Islet precursor cell (in vitro differentiated cells): ENCODE measurements at regions not wholly inside any gene's neighbourhood (a gene's known extent, or its start where the extent isn't known, plus 50 kb on each side); places are given as distances from the start of the nearest gene placed in this dataset.
"Not testable (repeated sequence)": the region's sequence is repeated elsewhere in the genome, so short reads cannot be mapped to it uniquely, and the experiment has no call there.

Experiments
- DNase-seq: peaks from one replicate; pipeline ENCODE4 v3.0.0-alpha.2; 2018

DNA sequence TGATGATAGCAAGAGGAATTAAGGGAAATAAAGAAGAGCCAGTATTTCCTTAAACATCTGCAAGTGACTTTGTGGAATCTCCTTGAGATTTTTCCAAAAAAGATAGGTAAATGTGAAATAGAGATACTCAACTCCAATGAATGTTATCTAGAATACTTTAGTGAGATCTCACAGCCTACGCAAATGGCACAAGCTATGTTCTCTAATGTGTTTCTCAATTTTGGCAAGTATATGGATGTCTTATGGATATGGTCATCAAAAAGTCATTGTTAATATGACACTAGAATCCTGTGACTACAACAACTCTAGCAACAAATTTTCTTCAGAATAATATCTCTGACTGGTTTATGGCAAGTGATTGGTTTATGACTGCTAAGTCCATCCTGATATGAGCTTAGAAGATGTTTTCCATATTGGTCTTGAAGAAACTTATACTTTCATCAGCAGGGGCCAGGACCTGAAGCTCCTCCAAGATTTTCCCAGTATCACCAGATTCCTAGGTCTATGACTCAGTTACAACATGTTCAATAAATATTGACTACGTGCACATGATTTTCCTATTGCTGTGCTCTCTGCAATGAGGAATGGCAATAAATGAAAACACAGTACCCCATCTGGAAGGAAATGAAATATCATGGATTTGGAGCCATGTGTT lies 170.9 kb upstream of the THBS1 start:
- DNase-seq, result no peak

DNA sequence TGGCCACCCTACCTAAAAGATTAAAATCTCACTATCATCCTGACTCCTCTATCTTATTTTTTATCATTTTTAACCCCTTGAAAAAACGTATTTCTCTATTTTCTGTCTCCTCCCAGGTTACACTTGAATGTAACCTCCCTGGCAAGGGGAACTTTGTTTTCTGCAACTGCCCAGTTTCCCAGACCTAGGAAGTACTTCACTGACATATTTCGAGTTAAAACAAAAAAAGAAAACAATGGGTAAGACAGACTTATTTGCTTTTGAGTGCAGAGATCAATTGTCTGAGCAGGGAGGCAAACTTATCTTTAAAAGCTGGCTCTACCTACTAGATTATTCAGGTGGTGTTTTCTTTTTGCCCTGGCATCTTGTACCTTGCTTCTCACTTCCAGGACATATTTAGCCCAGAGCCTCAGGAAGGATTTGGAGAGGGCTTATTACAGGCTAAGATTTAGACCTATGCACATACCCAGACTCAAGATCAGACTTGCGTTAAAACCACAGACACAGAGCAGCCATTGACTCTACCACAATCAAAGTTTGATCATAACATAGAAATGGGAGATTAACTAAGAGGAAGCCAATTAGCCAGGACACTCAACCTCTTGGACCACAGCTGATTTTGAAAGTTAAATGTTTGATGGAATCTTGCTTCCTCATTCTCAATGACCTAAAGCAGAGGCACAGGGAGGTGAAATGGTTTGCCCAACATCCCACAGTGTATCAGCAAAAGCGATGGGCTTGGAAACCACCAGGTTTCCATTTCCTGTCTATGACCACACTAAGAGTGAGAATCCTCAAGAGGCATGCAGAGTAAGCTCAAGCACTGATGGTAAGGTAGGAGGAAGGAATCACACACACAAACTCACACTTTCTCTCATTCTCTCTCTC lies 169.5 kb upstream of the THBS1 start:
- no peak for DNase-seq

DNA sequence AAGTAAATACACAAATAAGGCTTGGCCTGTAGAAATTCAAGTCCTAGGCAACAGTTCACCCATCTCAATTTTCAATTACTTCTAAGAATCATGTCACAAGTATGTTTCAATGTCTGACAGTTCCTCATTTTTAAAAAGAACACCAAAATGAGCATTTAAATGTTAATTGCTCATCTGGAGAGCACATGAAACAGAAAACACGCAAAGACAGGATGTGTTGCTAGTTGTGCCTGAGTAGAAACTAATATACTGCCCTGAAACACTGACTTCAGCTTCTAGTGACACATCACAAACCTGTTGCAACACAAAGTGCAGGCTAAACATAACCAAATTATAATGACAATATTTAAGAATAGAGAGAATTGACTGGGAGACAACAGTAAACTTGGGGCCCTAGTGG lies 167.3 kb upstream of the THBS1 start:
- DNase-seq, result no peak

DNA sequence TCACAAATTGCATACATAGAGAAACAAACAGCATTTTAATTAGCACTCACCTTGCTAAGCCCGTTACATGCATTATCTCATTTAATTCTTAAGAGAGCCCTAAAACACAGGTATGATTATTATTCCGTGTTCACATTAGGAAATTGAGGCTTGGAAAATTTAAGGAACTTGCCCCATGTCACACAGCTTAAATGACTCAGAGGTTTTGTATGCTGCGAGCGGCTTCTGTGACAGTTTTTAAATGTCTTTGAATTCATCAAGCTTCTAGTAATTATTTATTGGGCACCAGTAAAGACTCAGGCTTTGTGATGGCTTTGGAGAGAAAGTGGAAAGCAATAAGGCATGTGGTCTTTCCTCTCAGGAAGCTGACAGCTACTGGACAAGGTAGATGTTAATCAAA lies 166.7 kb upstream of the THBS1 start:
- no peak for DNase-seq

DNA sequence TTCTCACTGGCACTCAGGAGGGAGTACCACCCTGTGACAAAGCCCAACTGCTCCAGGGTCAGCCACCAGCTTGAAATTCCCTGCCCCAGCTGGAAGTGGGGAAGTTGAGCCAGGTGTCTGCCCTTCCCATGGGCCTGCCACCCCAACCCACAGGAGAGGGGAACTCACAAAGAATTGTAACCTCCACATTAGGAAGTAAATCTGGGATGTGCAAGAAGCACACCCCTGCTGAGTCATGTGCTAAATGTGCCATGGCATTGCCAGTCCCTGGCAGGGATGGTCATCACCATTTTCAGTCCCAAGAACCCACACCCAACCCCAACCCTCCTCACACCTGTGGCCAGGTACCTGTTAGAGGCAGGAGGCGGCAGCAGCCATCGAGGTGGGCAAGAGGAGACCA lies 165.2 kb upstream of the THBS1 start:
- no peak for DNase-seq

DNA sequence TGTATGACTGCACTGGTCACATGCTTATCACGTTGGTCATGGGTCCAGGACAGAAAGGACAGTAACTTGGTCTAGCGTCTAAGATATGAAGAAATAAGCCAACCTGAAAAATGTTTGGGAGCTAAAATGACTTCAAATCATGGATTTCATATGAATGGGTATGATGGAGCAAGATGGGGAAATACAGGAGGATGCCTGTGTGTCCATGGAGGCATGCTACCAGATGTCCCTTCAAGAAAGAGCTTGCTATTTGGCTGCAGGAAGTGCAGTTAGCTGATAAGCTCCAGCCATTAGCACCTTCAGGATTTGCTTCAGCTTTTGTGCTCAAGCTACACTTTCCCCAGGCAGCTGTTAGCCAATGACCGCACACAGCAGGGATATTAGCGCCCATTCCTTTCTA lies 164.6 kb upstream of the THBS1 start:
- DNase-seq, result no peak

DNA sequence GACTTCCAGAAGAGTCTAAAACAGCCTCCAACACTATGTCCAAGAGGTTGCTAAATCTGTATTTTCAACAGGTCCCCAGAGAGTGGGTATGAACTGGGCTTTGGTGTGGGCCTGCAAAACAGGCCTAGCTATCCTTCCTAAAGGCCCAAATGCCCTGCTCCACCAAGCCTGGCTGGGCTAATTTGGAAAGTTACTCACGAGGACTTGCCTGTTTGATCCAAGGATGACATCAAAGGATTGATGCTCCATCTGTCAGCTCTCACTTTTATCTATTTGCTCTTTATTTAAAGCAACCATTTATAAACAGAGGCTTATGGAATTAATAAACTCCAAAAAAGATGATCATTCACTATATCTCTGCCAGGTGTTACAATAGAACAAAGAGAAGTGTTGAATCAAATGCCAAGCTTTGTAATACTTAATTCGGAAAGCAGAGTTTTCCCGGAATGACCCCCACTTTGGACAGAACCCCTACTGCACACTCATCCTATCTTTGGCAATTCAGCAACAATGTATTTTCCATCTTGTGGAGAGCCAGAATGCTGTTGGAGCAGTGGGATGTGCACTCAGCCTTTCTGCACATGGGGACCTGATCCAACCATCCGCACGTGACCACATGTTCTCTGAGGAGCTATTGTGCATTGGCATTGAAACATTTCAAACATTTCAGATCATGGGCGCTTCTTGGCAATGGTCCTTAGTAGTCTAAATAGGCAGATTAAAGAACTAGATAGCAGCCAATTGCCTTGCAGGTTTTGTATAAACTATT lies 163.3 kb upstream of the THBS1 start:
- no peak for DNase-seq

DNA sequence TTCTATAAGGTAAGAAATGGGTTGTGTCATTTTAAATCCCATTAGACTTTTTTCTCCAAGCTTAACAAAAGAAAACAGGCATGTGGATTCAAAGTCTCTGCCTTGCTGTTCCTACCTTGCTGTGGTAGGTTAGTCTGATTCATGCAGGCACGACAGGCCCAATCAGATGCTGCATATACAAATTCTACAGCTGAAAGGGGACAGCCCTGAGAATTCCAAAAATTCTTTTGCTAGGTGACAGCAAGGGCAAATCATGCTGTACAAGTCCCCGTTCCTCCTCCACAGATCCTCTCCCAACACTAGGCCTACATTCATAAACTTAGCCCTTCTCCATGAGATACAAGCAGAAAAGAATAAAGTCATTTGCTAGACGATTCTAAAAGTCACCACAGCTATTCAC lies 161.2 kb upstream of the THBS1 start:
- no peak for DNase-seq

DNA sequence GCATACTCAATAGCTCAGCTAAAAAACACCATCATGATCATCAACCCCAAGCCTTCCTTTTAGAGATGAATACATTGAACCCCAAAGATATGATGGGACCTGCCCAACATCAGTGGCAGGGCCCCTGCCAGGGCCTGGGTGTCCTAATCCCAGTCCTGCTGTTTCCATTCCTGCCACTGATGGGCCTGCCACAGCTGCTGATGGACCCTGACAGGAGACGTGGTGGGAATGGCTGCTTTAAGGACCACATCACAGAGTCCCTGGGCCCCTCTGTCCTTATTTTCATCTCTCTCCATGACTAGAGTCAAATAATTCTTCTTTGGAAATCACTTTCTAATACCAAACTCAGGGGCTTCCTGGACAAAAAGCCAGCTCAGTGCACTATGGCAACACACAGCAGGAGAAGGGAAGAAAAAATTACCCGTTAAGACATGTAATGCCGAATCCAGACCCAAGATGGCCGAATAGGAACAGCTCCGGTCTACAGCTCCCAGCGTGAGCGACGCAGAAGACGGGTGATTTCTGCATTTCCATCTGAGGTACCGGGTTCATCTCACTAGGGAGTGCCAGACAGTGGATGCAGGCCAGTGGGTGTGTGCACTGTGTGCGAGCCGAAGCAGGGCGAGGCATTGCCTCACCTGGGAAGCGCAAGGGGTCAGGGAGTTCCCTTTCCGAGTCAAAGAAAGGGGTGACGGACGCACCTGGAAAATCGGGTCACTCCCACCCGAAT lies 160.6 kb upstream of the THBS1 start:
- DNase-seq, result not testable (repeated sequence)

DNA sequence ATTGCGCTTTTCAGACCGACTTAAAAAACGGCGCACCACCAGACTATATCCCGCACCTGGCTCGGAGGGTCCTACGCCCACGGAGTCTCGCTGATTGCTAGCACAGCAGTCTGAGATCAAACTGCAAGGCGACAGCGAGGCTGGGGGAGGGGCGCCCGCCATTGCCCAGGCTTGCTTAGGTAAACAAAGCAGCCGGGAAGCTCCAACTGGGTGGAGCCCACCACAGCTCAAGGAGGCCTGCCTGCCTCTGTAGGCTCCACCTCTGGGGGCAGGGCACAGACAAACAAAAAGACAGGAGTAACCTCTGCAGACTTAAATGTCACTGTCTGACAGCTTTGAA lies 160.1 kb upstream of the THBS1 start:
- not testable (repeated sequence) for DNase-seq

DNA sequence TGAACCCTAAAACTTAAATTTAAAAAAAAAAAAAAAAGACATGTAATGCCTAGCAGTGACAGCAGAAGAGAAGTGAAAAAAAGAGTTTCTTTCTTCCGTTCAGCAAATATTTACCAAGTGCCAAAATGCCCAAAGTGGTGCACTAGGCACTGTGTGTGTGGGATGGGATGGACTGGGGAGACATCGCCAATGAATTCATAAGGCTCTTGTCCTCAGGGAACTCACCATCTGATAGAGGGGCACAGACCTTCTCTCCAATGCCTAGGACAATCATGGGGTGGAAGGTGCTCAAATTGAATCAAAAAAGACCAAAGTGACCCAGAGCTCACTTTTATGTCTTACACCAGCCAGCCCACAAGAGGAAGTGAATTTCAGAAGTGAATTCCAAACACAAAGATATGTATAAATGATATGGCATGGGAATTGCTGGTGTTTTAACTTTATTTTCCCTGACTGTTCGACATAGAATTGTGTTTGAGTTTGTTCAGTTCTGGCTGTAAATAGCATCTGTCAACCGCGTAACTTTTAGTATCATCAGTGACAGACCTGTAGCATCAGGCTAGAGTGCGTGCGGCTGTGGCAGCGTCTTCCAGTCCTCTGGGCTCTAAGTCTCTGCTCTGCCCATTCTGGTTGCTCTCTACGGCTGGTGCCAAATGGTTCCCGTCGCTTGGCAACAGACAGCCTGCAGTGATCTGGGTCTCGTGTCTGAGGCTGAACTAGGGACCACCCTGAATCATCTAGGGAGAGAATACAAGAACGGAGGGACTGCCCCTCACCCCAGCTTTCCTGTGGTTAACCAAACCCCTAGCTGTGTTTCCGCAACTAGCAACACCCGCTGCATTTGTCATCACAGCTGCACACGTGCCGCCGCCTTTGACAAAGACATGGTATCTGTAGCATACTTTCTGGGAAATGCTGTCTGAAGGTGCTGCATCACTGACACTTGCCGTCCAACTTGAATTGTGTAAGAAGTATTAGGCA lies 154.0 kb upstream of the THBS1 start:
- DNase-seq, result no peak

DNA sequence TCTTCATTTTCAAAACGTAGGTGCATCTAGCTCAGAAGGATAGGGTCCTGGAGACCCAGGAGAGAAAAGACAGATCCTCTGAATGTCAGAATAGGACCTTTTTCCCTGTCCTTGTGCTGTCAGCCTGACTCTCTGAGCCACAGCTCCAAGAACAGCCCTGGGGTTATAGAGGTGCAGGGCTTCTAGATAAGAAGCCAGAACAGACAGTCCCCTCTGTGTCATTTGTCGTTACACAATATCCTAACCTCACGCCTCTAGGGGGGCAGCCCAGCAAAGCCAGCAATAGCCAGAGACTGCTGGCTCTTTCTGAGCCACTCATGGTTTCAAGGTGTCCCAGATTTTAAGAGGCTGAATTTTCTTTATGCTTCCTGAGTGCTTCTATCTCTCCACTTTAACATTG lies 153.2 kb upstream of the THBS1 start:
- DNase-seq, result peak; percentile 65

DNA sequence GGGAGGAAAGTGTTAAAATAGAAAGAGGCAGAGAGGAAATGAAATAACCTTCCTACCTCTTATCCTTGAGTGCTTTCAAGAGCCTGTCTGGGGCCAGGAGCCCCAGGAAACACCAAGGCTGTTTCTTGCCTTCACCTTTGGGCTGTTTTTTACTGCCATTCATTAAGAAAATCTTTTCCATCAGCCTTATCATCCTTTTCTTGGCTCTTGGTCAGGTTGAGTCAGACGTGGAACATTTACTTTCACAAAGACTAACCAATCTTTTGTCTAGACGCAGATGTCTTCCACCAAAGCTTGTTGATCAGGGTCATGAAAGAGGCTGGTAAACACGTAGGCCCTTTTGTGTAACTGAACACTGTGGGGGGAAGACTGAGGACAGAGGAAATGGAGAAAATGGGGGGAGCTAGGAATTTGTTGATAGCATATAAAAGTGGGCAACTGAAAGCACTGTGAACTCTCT lies 151.0 kb upstream of the THBS1 start:
- no peak for DNase-seq

DNA sequence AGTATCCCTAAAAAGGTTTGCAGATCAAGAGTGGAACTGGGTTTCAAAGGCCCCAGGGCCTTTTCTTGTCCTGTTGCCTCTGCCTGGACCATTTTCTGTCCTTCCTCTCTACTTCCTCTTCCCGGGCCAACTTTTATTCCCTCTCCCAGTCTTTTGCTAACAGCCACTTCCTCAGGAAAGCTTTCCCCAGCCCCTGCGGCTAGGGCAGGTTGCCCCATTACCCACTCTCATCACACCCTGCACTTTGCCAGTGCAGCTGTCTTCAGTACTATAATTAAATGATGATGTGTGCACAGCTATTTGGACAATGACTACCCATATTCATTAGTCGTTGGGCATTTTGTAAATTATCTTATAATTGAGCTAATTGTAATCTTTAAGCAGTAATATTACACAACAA lies 150.5 kb upstream of the THBS1 start:
- DNase-seq, result no peak

DNA sequence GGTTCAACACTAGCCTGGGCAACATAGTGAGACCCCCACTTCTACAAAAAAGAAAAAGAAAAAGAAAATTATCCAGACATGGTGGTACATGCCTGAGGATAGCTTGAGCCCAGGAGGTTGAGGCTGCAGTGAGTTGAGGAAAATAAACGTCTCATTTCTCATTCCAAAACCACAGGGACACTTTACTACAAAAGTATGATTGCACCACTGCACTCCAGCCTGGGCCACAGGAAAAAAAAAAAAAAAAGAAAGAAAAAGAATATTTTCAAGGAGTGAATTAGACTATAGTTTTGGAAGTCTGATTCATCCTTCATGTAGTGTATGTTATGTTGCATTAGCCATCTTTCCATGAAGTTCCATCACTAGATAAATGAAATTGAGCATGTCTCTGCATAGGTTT lies 149.5 kb upstream of the THBS1 start:
- no peak for DNase-seq

DNA sequence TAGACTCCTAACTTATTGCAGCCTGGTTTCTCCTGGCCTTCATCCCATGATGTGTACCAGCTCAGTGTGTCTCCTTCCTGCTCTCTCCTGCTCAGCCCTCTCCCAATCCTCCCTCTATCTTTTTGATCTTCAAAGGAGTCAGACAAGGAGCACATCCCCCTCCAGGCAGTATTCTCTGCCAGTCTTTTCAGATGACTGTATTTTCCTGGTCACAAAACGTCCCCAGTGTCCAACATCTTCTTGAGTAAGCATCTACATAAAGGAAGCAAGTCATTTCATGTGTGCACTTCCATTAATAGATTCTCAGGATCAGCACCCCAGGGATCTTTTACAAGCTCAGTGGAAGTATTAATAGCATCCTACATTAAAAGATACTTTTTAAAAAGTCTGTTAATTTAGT lies 148.9 kb upstream of the THBS1 start:
- no peak for DNase-seq

DNA sequence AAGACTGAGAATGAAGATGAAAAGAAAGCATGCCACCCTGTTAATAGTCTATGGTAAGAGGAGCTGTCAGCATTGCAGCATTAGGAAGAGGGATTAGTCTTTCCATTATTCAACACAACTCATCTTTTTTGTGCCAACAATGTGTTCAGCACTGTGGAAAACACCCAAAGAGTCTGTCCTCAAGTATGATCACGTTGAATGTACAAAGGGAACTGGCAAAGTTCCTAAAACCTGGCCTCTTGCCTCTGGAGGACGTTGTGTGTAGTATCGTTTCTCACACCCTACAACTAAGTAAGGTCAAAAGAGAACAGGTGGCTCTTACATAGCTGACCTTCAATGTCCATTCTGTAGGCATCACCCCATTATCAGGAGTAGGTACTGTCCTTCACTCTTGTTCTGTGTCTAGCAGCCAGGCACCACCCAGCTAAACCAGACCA lies 147.9 kb upstream of the THBS1 start:
- no peak for DNase-seq

DNA sequence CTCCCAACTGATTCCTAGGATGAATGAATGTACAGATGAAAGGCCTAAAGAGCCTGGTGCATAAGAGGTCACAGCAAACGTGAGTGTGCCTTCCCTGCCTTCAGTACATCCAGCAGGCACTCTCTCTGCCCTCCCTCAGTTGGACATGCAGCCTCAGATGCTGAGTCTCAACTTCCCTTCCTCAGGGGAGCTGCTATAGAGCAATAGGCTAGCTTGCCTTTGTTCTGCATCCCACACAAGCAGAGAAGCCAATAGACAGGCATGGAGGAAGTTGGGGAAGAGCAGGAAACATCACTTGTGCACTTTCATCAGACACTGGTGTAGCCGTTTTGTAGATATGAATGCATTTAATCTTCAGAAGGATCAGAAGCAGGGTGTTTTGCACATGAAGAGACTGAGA lies 147.5 kb upstream of the THBS1 start:
- no peak for DNase-seq

DNA sequence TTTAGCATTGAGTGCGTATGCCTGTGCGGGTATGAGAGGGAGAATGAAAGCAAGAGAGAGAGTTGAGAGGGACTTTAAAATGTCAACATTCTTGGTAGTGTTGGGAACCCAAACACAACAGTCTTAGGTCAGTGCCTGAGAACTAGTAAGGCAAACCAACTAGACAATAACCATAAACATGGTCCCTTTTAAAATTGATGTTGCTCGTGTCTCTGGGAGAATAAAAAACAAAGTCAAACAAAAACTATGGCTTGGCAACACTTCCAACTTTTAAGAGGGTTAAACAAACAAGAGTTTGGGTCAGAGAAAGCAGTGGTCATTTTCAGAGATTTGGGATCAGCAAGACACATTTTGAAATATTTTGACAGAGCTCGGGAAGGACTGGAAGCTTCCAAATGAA lies 146.7 kb upstream of the THBS1 start:
- DNase-seq, result no peak

DNA sequence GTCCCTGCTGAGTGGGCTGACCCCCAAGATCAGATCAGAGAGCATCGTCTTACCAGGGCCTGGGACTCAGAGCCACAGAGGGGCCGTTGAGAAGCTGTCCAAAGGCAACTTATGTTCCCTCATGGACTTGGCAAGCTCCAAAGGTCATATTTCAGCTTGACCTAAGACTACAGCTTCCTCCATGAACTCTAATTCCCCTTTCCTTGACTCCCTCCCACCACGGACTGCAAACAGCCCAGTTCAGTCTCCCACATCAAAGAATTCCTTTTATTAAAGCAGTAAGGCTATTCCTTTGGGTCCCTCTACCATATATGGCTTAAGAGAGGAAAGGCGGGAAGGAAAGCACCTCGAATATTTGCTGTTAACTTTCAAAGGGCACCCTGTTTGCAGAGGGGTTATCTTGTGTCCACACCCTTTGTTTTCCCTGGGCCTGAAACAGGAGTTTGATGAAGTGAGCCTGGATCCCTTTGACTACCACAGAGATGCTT lies 146.1 kb upstream of the THBS1 start:
- no peak for DNase-seq

DNA sequence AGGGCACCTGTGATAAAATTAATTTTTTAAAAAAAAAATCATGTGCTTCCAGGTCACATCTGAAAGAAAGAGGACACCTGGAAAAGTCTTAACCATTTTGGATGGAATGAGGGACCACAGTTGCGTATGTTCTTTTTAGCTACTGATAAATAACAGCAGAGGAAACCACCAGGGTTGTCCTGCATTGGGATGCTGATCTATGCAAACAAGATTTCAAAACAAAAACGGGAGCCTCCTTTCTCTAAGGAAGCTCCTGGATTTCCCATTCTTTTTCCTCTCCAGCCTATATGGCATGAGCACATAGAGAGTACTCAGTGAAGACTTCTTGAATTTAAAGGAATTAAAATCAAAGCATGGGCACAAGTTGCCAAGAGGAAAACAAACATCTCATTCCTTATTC lies 145.6 kb upstream of the THBS1 start:
- no peak for DNase-seq

DNA sequence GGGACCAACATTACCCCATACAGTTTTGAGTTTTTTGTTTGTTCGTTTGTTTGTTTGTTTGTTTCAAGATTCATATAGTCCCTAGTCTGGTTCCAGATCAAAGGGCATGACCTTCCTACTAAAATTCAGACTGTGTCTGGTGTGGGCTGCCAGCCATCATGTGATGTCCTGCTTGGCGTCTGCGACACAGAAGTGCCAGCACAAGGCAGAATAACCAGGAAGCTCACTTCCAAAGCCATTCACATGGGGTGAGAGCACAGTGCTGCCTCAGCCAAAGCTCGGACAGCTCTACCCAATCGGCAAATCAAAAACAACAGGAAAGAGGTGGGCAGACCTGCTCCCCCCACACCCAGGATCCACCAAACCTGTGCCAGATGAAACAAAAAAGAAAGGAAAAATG lies 142.6 kb upstream of the THBS1 start:
- DNase-seq, result no peak
